BJ (cell line): ENCODE measurements at regions not wholly inside any gene's neighbourhood (a gene's known extent, or its start where the extent isn't known, plus 50 kb on each side); places are given as distances from the start of the nearest gene placed in this dataset.

Source experiments
- CTCF ChIA-PET: fragments of 350-600 bp; formaldehyde crosslinking; extraction: SDS; loops from one replicate; lab custom pipeline; 2021; ENCODE audit warnings: antibody characterized with exemption, inconsistent platforms; lab: Yijun Ruan, JAX
- POLR2A ChIA-PET: fragments of 300-600 bp; sonication (Branson Sonifier 250); formaldehyde crosslinking; extraction: SDS; loops from one replicate; lab custom pipeline; 2021; ENCODE audit warnings: antibody characterized with exemption; lab: Charles Lee
- DNase-seq: peaks from one replicate; pipeline ENCODE4 v3.0.0-alpha.2; 2011; ENCODE audit warnings: low read depth
- H3K27me3 ChIP-seq: 2 replicates; pipeline ENCODE4 v1.6.0; 2011; ENCODE audit warnings: low read length; ENCODE audit not compliant: control insufficient read depth, insufficient read depth
- H3K36me3 ChIP-seq: 2 replicates; pipeline ENCODE4 v1.5.1; 2011; ENCODE audit warnings: low read length; ENCODE audit not compliant: control insufficient read depth, insufficient read depth
- H3K4me3 ChIP-seq: 2 replicates; pipeline ENCODE4 v1.5.1; 2011; ENCODE audit warnings: low read depth, mild to moderate bottlenecking, control low read depth, low read length
- TF ChIP-seq, protein P1 (sequence below): IDR thresholded peaks from 2 replicates; pipeline ENCODE4 v1.5.1; 2011; ENCODE audit warnings: low read depth, mild to moderate bottlenecking, control low read depth, inconsistent platforms, low read length, moderate library complexity; ENCODE audit not compliant: insufficient read depth

DNA sequence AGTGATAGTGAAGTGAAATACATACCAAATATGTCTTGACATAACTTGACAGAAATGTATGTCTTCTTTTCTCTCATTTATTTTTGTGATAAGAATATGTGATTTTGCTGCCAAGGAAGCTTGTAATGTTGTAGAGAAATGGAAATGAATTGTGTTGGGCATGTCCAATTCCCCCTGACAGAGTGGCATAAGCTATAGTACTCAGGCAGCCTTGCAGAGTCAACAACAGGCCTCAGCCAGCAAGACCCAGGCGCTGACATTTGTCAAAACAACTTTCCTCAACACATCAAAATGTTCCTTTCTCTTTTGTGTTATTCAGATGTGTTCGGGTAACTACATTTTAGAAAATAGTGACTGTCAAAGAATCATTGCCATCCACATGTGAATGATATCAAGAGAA, 538.1 kb upstream of the ATP11B start:
- TF ChIP-seq, protein P1, sequence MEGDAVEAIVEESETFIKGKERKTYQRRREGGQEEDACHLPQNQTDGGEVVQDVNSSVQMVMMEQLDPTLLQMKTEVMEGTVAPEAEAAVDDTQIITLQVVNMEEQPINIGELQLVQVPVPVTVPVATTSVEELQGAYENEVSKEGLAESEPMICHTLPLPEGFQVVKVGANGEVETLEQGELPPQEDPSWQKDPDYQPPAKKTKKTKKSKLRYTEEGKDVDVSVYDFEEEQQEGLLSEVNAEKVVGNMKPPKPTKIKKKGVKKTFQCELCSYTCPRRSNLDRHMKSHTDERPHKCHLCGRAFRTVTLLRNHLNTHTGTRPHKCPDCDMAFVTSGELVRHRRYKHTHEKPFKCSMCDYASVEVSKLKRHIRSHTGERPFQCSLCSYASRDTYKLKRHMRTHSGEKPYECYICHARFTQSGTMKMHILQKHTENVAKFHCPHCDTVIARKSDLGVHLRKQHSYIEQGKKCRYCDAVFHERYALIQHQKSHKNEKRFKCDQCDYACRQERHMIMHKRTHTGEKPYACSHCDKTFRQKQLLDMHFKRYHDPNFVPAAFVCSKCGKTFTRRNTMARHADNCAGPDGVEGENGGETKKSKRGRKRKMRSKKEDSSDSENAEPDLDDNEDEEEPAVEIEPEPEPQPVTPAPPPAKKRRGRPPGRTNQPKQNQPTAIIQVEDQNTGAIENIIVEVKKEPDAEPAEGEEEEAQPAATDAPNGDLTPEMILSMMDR: no peak
- ChIA-PET POLR2A (no interaction called here), CTCF (no interaction called here)
- DNase-seq: no peak
- Histone ChIP-seq H3K36me3 (no peaks in the 10 kb centered on the region), H3K4me3 (no peak overlapping the region), H3K27me3 (no peaks in the 10 kb centered on the region)

DNA sequence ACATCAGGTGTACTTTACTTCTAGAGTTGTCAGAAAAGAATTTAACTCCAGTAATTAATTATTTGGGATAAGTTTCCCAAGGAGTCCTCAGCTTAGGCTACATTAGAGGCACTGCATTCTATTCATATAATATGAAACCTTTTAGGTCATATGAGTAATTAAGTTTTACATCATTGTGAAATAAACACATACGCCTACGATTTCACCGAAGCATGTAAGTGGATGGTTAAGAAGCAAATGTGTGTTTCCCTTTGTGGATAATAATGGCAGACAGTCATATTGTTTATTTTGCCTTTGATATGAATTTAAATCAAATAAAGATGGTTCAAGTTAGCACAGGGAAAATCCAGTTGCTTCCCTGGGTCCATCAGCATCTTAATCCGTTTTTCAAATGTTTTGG, 535.9 kb upstream of the ATP11B start:
- Histone ChIP-seq H3K27me3 (no peaks in the 10 kb centered on the region), H3K36me3 (no peaks in the 10 kb centered on the region), H3K4me3 (no peak overlapping the region)
- DNase-seq: no peak
- ChIA-PET POLR2A (no interaction called here), CTCF (no interaction called here)
- TF ChIP-seq, protein P1: no peak

GRCh38 chr3:182258538-182259177, 534.6 kb upstream of the ATP11B start:
- Histone ChIP-seq H3K4me3 (no peak overlapping the region), H3K27me3 (no peaks in the 10 kb centered on the region), H3K36me3 (no peaks in the 10 kb centered on the region)
- TF ChIP-seq, protein P1: no peak
- no peak for DNase-seq
- ChIA-PET CTCF (no interaction called here), POLR2A (no interaction called here)

DNA sequence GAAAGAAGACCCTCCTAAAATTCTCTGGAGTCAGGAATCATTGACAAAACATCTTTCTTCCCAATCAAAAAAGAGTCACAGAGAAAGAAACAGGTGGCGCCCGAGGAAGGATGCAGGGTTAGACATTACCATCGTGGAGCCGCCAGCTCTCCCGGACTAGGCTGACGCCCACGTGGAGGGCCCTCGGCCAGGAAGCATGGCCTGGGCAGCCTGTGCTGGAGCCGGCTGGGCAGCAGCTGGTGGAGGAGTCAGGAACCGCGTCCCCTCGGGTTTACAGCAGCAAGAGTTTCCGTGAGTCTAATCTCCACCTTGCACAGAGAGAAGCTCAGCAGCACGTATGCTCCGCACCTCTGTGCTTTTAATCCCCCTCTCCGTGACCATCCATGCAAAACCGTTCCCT, 533.7 kb upstream of the ATP11B start:
- no peak overlapping the region for H3K4me3 ChIP-seq
- DNase-seq: no peak
- ChIA-PET POLR2A (no interaction called here), CTCF (no interaction called here)
- TF ChIP-seq, protein P1: no peak
- H3K27me3 ChIP-seq: no peaks in the 10 kb centered on the region
- H3K36me3 ChIP-seq: no peaks in the 10 kb centered on the region

GRCh38 chr3:182261041-182261440, 532.3 kb upstream of the ATP11B start:
- DNase-seq: no peak
- no peaks in the 10 kb centered on the region for H3K27me3 ChIP-seq
- no peaks in the 10 kb centered on the region for H3K36me3 ChIP-seq
- ChIA-PET POLR2A (no interaction called here), CTCF (no interaction called here)
- no peak overlapping the region for H3K4me3 ChIP-seq
- TF ChIP-seq, protein P1: no peak
